WTC11 (cell line): ENCODE measurements at regions not wholly inside any gene's neighbourhood (a gene's known extent, or its start where the extent isn't known, plus 50 kb on each side); places are given as distances from the start of the nearest gene placed in this dataset.
A peak's percentile ranks its signal among the peaks of the same experiment; 100 is the strongest.

ENCODE experiments used
- ATAC-seq: fragments of 200-7000 bp; cut with Tn5 transposase; 2 replicates; pipeline ENCODE4 v1.10.0; 2021; ENCODE audit warnings: mild to moderate bottlenecking, moderate library complexity
- CTCF ChIA-PET: fragments of 300-600 bp; sonication (Branson Sonifier 250); formaldehyde crosslinking; loops from one replicate; lab custom pipeline; 2021; ENCODE audit warnings: antibody characterized with exemption; lab: Charles Lee
- POLR2A ChIA-PET: fragments of 350-600 bp; sonication (Branson Sonifier 250); formaldehyde crosslinking; loops from one replicate; lab custom pipeline; 2021; ENCODE audit warnings: antibody characterized with exemption; lab: Charles Lee
- DNase-seq: peaks from one replicate; pipeline ENCODE4 v3.0.0; 2021; ENCODE audit warnings: low spot score
- H3K27ac Mint-ChIP-seq: 2 replicates; pipeline ENCODE4 v1.8.0; 2021; ENCODE audit warnings: mixed read lengths
- H3K27me3 Mint-ChIP-seq: 2 replicates; pipeline ENCODE4 v1.8.0; 2021; ENCODE audit warnings: low read depth, mild to moderate bottlenecking, moderate library complexity, mixed read lengths
- H3K36me3 Mint-ChIP-seq: 2 replicates; pipeline ENCODE4 v1.8.0; 2021; ENCODE audit warnings: mixed read lengths
- H3K4me1 Mint-ChIP-seq: 2 replicates; pipeline ENCODE4 v1.8.0; 2022; ENCODE audit warnings: mixed read lengths
- H3K4me3 Mint-ChIP-seq: 2 replicates; pipeline ENCODE4 v1.8.0; 2021; ENCODE audit warnings: mild to moderate bottlenecking, moderate library complexity, mixed read lengths
- H3K9me3 Mint-ChIP-seq: 2 replicates; pipeline ENCODE4 v1.8.0; 2021; ENCODE audit warnings: mixed read lengths
- ATF1 ChIP-seq: sonication (generic); formaldehyde crosslinking; IDR thresholded peaks from 2 replicates; pipeline ENCODE4 v1.8.1; 2023; ENCODE audit warnings: mild to moderate bottlenecking, moderate library complexity, missing genetic modification reagents
- ATF6 ChIP-seq: sonication (generic); formaldehyde crosslinking; IDR thresholded peaks from 2 replicates; pipeline ENCODE4 v1.8.1; 2023; ENCODE audit warnings: mild to moderate bottlenecking, missing genetic modification reagents
- E2F5 ChIP-seq: sonication (generic); formaldehyde crosslinking; IDR thresholded peaks from 2 replicates; pipeline ENCODE4 v1.8.1; 2022; ENCODE audit warnings: mild to moderate bottlenecking, moderate library complexity, missing genetic modification reagents
- ESRRA ChIP-seq: sonication (generic); formaldehyde crosslinking; IDR thresholded peaks from 2 replicates; pipeline ENCODE4 v1.8.1; 2022; ENCODE audit warnings: mild to moderate bottlenecking, missing genetic modification reagents, borderline replicate concordance
- GTF2I ChIP-seq: fragments of 250-450 bp; sonication (Bioruptor Pico); conservative IDR thresholded peaks from 2 replicates; pipeline ENCODE4 v1.4.0; 2021; ENCODE audit warnings: mild to moderate bottlenecking
- HMGXB4 ChIP-seq: sonication (generic); formaldehyde crosslinking; IDR thresholded peaks from 2 replicates; pipeline ENCODE4 v1.8.1; 2023; ENCODE audit warnings: mild to moderate bottlenecking, moderate library complexity, missing genetic modification reagents
- IRF1 ChIP-seq: sonication (generic); formaldehyde crosslinking; IDR thresholded peaks from 2 replicates; pipeline ENCODE4 v1.8.0; 2023; ENCODE audit warnings: missing genetic modification reagents
- JAZF1 ChIP-seq: fragments of 250-450 bp; sonication (Bioruptor Pico); IDR thresholded peaks from 2 replicates; pipeline ENCODE4 v1.9.0; 2021; ENCODE audit warnings: moderate library complexity, mild to moderate bottlenecking, inconsistent platforms
- NFYB ChIP-seq: sonication (generic); formaldehyde crosslinking; conservative IDR thresholded peaks from 2 replicates; pipeline ENCODE4 v1.8.0; 2022; ENCODE audit warnings: low read depth, missing genetic modification reagents
- NR2C2 ChIP-seq: sonication (generic); formaldehyde crosslinking; IDR thresholded peaks from 2 replicates; pipeline ENCODE4 v1.8.0; 2022; ENCODE audit warnings: mild to moderate bottlenecking, missing genetic modification reagents
- PREB ChIP-seq: sonication (generic); formaldehyde crosslinking; IDR thresholded peaks from 2 replicates; pipeline ENCODE4 v1.8.1; 2022; ENCODE audit warnings: mild to moderate bottlenecking, missing genetic modification reagents, moderate library complexity, borderline replicate concordance
- RELA ChIP-seq: sonication (generic); formaldehyde crosslinking; IDR thresholded peaks from 2 replicates; pipeline ENCODE4 v1.8.1; 2022; ENCODE audit warnings: missing genetic modification reagents, mild to moderate bottlenecking, borderline replicate concordance
- SP1 ChIP-seq: sonication (generic); formaldehyde crosslinking; conservative IDR thresholded peaks from 2 replicates; pipeline ENCODE4 v1.8.1; 2022; ENCODE audit warnings: missing genetic modification reagents
- STAT6 ChIP-seq: sonication (generic); formaldehyde crosslinking; conservative IDR thresholded peaks from 2 replicates; pipeline ENCODE4 v1.8.1; 2023; ENCODE audit warnings: mild to moderate bottlenecking, low read depth, missing genetic modification reagents, moderate library complexity
- TCF7 ChIP-seq: sonication (generic); formaldehyde crosslinking; IDR thresholded peaks from 2 replicates; pipeline ENCODE4 v1.8.0; 2022; ENCODE audit warnings: mild to moderate bottlenecking, low read depth, missing genetic modification reagents, moderate library complexity
- USF1 ChIP-seq: sonication (generic); formaldehyde crosslinking; IDR thresholded peaks from 2 replicates; pipeline ENCODE4 v1.8.0; 2022; ENCODE audit warnings: mild to moderate bottlenecking, missing genetic modification reagents
- ZBTB21 ChIP-seq: sonication (generic); formaldehyde crosslinking; IDR thresholded peaks from 2 replicates; pipeline ENCODE4 v1.8.1; 2023; ENCODE audit warnings: mild to moderate bottlenecking, missing genetic modification reagents, borderline replicate concordance
- ZNF281 ChIP-seq: sonication (generic); formaldehyde crosslinking; IDR thresholded peaks from 2 replicates; pipeline ENCODE4 v1.8.0; 2023; ENCODE audit warnings: mild to moderate bottlenecking, missing genetic modification reagents
- ZNF317 ChIP-seq: sonication (generic); formaldehyde crosslinking; IDR thresholded peaks from 2 replicates; pipeline ENCODE4 v1.8.1; 2023; ENCODE audit warnings: low read depth, mild to moderate bottlenecking, moderate library complexity, missing genetic modification reagents, borderline replicate concordance

- H3K4me3 Mint-ChIP-seq = no peak overlapping the region
- POLR2A ChIA-PET = interaction anchor here (0.6 to 0.7 kb wide), 2 partner anchors 721 to 1490 kb away, joined by 4 to 5 read pairs; no protein-coding TSS in a partner anchor
- 0 out of 2 replicates have a peak overlapping the region, but pooled peaks have one; percentile 16 for H3K27ac Mint-ChIP-seq
- no peaks in the 10 kb centered on the region; the same call in 1 of the 2 replicates for H3K27me3 Mint-ChIP-seq
- no peak for TF ChIP-seq PREB
- no peak for TF ChIP-seq RELA (CRISPR knock-in tag)
- no peak for TF ChIP-seq TCF7 (CRISPR knock-in tag)
- no peak for TF ChIP-seq ZNF317 (CRISPR knock-in tag)
- TF ChIP-seq HMGXB4 (CRISPR knock-in tag) = no peak
- no peak for TF ChIP-seq ATF6
- TF ChIP-seq ATF1 (CRISPR knock-in tag) = no peak
- no peak for TF ChIP-seq E2F5 (CRISPR knock-in tag)
- no peak for TF ChIP-seq USF1 (CRISPR knock-in tag)
- TF ChIP-seq, all 79 proteins: peak for 0
- CTCF ChIA-PET = no interaction called here
- ATAC-seq = peak; percentile 15
- no peak for DNase-seq
- H3K36me3 Mint-ChIP-seq = peaks cover 39% of the 10 kb centered on the region
- peaks cover 37% of the 10 kb centered on the region for H3K4me1 Mint-ChIP-seq
- peaks cover 33% of the 10 kb centered on the region for H3K9me3 Mint-ChIP-seq
Observed at GRCh38 chr1:187631381-187631675, 802.6 kb downstream of the PLA2G4A start.

- peak overlapping the region; percentile 17; the same call in 1 of the 2 replicates for H3K4me3 Mint-ChIP-seq
- ChIA-PET CTCF (no interaction called here), POLR2A (interaction anchor here (0.6 to 0.7 kb wide), 2 partner anchors 720 to 1489 kb away, joined by 4 to 5 read pairs; no protein-coding TSS in a partner anchor)
- peaks cover 35% of the 10 kb centered on the region for H3K4me1 Mint-ChIP-seq
- no peak for DNase-seq
- ATAC-seq = peak; percentile 89
- no peaks in the 10 kb centered on the region; the same call in 1 of the 2 replicates for H3K27me3 Mint-ChIP-seq
- H3K36me3 Mint-ChIP-seq = peaks cover 44% of the 10 kb centered on the region
- H3K9me3 Mint-ChIP-seq = peaks cover 39% of the 10 kb centered on the region
- 0 out of 2 replicates have a peak overlapping the region, but pooled peaks have one; percentile 46 for H3K27ac Mint-ChIP-seq
- TF ChIP-seq IRF1 (CRISPR knock-in tag) (no peak), RELA (CRISPR knock-in tag) (no peak), NFYB (CRISPR knock-in tag) (no peak), ZBTB21 (CRISPR knock-in tag) (no peak), JAZF1 (CRISPR knock-in tag) (no peak), SP1 (CRISPR knock-in tag) (no peak), ESRRA (no peak), GTF2I (CRISPR knock-in tag) (no peak), STAT6 (CRISPR knock-in tag) (no peak), ZNF281 (CRISPR knock-in tag) (no peak), NR2C2 (CRISPR knock-in tag) (no peak)
Observed at GRCh38 chr1:187631984-187632383, 803.2 kb downstream of the PLA2G4A start.
